A549 (cell line): ENCODE measurements at regions not wholly inside any gene's neighbourhood (a gene's known extent, or its start where the extent isn't known, plus 50 kb on each side); places are given as distances from the start of the nearest gene placed in this dataset.

Experiments
- MYC ChIP-seq: IDR thresholded peaks from 2 replicates; pipeline ENCODE4 v1.6.1; 2012; ENCODE audit warnings: mild to moderate bottlenecking, inconsistent platforms, low read length, improper control_type of control experiment, borderline replicate concordance
- POLR2A ChIP-seq: IDR thresholded peaks from 2 replicates; pipeline ENCODE4 v1.6.1; 2012; ENCODE audit warnings: mild to moderate bottlenecking, low read length
- RAD21 ChIP-seq, 2 experiments: fragments of >200 bp in 1 of 2; sonication (Bioruptor Twin) in 1 of 2; formaldehyde crosslinking in 1 of 2; IDR thresholded peaks in 1 of 2; conservative IDR thresholded peaks in 1 of 2; 2 replicates in 1 of 2; 3 replicates in 1 of 2; pipeline ENCODE4 v1.6.1; 2012 to 2018; ENCODE audit warnings: inconsistent platforms in 1 of 2
- RCOR1 ChIP-seq: fragments of 150-350 bp; IDR thresholded peaks from 2 replicates; pipeline ENCODE4 v1.6.1; 2014; ENCODE audit warnings: antibody characterized with exemption, low read length, low read depth
- ZFP36 ChIP-seq: fragments of 450-650 bp; IDR thresholded peaks from 2 replicates; pipeline ENCODE4 v1.6.1; 2014; ENCODE audit warnings: borderline replicate concordance; ENCODE audit not compliant: partially characterized antibody
- TF ChIP-seq, protein P1 (sequence below): fragments of >200 bp; sonication (Bioruptor Twin); formaldehyde crosslinking; IDR thresholded peaks from 3 replicates; pipeline ENCODE4 v1.5.1; 2016
- TF ChIP-seq, protein P2 (sequence below): fragments of 200-600 bp; sonication (generic); IDR thresholded peaks from 2 replicates; pipeline ENCODE4 v1.6.1; 2016; ENCODE audit warnings: antibody characterized with exemption, mild to moderate bottlenecking, moderate library complexity

DNA sequence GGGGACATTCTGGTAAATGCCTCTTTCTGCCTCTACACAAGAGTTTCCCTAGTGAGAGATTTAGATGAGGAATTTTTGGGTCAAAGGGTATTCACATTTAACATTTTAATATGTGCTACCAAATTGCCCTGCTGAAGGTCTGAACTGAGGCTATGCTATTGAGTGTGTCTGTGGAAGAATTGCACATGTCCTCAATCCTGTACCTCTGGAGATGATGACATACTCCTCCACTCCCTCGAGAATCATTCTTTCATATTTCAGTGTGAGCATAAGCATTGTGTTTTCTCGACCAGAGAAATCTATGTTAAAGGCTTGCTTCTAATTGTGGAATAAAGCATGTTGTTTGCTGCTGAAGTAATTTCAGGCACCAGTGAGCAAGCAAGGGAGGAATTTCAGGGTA is 110.5 kb downstream of the TSN start:
- TF ChIP-seq ZFP36 = no peak
- TF ChIP-seq POLR2A = no peak
- TF ChIP-seq, protein P1, sequence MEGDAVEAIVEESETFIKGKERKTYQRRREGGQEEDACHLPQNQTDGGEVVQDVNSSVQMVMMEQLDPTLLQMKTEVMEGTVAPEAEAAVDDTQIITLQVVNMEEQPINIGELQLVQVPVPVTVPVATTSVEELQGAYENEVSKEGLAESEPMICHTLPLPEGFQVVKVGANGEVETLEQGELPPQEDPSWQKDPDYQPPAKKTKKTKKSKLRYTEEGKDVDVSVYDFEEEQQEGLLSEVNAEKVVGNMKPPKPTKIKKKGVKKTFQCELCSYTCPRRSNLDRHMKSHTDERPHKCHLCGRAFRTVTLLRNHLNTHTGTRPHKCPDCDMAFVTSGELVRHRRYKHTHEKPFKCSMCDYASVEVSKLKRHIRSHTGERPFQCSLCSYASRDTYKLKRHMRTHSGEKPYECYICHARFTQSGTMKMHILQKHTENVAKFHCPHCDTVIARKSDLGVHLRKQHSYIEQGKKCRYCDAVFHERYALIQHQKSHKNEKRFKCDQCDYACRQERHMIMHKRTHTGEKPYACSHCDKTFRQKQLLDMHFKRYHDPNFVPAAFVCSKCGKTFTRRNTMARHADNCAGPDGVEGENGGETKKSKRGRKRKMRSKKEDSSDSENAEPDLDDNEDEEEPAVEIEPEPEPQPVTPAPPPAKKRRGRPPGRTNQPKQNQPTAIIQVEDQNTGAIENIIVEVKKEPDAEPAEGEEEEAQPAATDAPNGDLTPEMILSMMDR = no peak
- TF ChIP-seq RCOR1 = no peak
- TF ChIP-seq RAD21 (conservative IDR thresholded peaks at IDR 0.05 in 1 of 2, IDR thresholded peaks at IDR 0.05 in 1 of 2) = no peak
- TF ChIP-seq, protein P2, sequence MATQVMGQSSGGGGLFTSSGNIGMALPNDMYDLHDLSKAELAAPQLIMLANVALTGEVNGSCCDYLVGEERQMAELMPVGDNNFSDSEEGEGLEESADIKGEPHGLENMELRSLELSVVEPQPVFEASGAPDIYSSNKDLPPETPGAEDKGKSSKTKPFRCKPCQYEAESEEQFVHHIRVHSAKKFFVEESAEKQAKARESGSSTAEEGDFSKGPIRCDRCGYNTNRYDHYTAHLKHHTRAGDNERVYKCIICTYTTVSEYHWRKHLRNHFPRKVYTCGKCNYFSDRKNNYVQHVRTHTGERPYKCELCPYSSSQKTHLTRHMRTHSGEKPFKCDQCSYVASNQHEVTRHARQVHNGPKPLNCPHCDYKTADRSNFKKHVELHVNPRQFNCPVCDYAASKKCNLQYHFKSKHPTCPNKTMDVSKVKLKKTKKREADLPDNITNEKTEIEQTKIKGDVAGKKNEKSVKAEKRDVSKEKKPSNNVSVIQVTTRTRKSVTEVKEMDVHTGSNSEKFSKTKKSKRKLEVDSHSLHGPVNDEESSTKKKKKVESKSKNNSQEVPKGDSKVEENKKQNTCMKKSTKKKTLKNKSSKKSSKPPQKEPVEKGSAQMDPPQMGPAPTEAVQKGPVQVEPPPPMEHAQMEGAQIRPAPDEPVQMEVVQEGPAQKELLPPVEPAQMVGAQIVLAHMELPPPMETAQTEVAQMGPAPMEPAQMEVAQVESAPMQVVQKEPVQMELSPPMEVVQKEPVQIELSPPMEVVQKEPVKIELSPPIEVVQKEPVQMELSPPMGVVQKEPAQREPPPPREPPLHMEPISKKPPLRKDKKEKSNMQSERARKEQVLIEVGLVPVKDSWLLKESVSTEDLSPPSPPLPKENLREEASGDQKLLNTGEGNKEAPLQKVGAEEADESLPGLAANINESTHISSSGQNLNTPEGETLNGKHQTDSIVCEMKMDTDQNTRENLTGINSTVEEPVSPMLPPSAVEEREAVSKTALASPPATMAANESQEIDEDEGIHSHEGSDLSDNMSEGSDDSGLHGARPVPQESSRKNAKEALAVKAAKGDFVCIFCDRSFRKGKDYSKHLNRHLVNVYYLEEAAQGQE = no peak
- TF ChIP-seq MYC = no peak
